ENCODE measurements at regions not wholly inside any gene's neighbourhood (a gene's known extent, or its start where the extent isn't known, plus 50 kb on each side); places are given as distances from the start of the nearest gene placed in this dataset.
"Not testable (repeated sequence)": the region's sequence is repeated elsewhere in the genome, so short reads cannot be mapped to it uniquely, and the experiment has no call there.

GRCh38 chr9:24009322-24009721 is 183.3 kb upstream of the ELAVL2 start:
- Mint-ChIP-seq H3K4me1 (ENCODE audit: low read depth) (no peaks in the 10 kb centered on the region), H3K27ac (no peak overlapping the region), H3K4me3 (no peak overlapping the region), H3K36me3 (ENCODE audit: low read depth) (no peaks in the 10 kb centered on the region), H3K27me3 (ENCODE audit: low read depth) (no peaks in the 10 kb centered on the region), H3K9me3 (peaks cover 24% of the 10 kb centered on the region)

- Mint-ChIP-seq H3K27ac (no peak overlapping the region), H3K4me3 (no peak overlapping the region), H3K27me3 (ENCODE audit: low read depth) (no peaks in the 10 kb centered on the region), H3K4me1 (ENCODE audit: low read depth) (no peaks in the 10 kb centered on the region), H3K36me3 (ENCODE audit: low read depth) (no peaks in the 10 kb centered on the region), H3K9me3 (peaks cover 18% of the 10 kb centered on the region)
Measured at GRCh38 chr9:24007185-24007584, 181.1 kb upstream of the ELAVL2 start.

DNA sequence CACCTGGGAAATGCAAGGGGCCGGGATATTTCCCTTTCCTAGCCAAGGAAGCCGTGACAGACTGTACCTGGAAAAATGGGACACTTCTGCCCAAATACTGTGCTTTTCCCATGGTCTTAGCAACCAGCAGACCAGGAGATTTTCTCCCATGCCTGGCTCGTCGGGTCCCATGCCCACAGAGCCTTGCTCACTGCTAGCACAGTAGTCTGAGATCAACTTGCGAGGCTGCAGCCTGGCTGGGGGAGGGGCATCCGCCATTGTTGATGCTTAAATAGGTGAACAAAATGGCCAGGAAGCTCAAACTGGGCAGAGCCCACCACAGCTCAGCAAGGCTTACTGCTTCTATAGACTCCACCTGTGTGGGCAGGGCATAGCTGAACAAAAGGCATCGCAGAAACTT is 165.8 kb upstream of the ELAVL2 start:
- not testable (repeated sequence) for H3K4me1 Mint-ChIP-seq (ENCODE audit: low read depth); H3K27ac Mint-ChIP-seq; H3K27me3 Mint-ChIP-seq (ENCODE audit: low read depth); H3K36me3 Mint-ChIP-seq (ENCODE audit: low read depth); H3K4me3 Mint-ChIP-seq
- peaks cover 32% of the 10 kb centered on the region for H3K9me3 Mint-ChIP-seq

DNA sequence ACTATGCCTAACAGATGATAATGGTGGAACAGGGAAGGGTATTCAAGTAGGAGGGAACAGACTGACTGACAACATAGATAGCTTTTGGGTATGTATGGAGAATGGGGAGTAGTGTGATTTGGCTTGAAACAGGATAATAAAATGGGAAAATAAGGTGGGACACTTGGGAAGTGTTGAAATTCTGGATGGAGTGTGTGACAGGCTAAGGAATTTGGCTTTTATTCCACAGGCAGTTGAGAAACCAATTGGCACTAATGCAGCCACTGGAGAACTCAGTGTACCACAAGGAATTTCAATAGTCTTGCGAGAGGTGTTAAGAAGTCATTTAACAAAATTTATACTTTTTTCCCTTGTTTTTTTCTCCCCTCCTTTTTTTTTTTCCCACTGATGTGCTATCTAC is 153.5 kb upstream of the ELAVL2 start:
- Mint-ChIP-seq H3K9me3 (peaks cover 38% of the 10 kb centered on the region), H3K4me3 (no peak overlapping the region), H3K27ac (no peak overlapping the region)

DNA sequence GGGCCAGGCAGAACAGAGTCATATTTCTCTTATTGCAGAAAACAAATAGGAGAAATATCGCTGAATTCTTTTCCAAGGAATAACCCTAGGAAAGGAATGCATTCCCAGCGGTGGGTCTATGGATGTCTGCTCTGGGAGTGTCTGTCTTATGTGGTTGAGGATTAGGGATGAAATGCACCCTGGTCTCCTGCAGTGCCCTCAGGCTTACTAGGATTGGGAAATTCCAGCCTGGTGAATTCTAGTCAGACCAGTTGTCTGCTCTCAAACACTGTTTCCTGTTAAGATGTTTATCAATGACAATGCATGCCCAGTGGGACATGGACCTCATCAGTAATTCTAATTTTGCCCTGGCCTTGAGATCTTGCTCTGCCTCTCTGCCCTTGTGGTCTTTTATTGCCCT is 136.1 kb upstream of the ELAVL2 start:
- H3K27me3 Mint-ChIP-seq (ENCODE audit: low read depth), result no peaks in the 10 kb centered on the region
- H3K27ac Mint-ChIP-seq, result no peak overlapping the region
- H3K4me3 Mint-ChIP-seq, result no peak overlapping the region
- no peaks in the 10 kb centered on the region for H3K36me3 Mint-ChIP-seq (ENCODE audit: low read depth)
- peaks cover 33% of the 10 kb centered on the region for H3K9me3 Mint-ChIP-seq
- no peaks in the 10 kb centered on the region for H3K4me1 Mint-ChIP-seq (ENCODE audit: low read depth)

More for the DNA sequence above, 153.5 kb upstream of the ELAVL2 start:
- Mint-ChIP-seq H3K4me1 (ENCODE audit: low read depth) (no peaks in the 10 kb centered on the region), H3K36me3 (ENCODE audit: low read depth) (no peaks in the 10 kb centered on the region), H3K27me3 (ENCODE audit: low read depth) (no peaks in the 10 kb centered on the region)

GRCh38 chr9:23945897-23946296 is 119.9 kb upstream of the ELAVL2 start:
- no peaks in the 10 kb centered on the region for H3K36me3 Mint-ChIP-seq (ENCODE audit: low read depth)
- no peaks in the 10 kb centered on the region for H3K4me1 Mint-ChIP-seq (ENCODE audit: low read depth)
- H3K9me3 Mint-ChIP-seq, result peaks cover 16% of the 10 kb centered on the region

DNA sequence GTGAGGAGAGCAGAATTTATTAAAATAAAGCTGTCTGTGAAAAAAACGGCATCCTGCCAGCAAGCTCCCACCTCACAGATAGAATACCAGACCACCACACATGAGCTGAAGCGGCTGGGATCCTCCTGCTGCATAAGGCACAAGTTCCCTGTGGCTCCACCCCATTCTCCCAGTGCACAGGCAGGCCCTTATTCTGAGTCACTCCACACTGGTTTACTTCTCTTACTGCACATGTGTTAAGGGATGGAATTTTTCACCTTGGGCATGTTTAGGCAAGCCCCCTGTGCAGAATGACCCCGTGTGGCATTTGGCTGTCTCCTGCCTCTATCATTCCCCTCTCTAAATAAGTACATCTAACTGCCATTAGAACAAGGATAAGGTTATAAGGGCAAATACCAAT is 115.0 kb upstream of the ELAVL2 start:
- Mint-ChIP-seq H3K4me1 (ENCODE audit: low read depth) (no peaks in the 10 kb centered on the region), H3K4me3 (no peak overlapping the region), H3K9me3 (peaks cover 20% of the 10 kb centered on the region), H3K36me3 (ENCODE audit: low read depth) (no peaks in the 10 kb centered on the region), H3K27ac (no peak overlapping the region), H3K27me3 (ENCODE audit: low read depth) (no peaks in the 10 kb centered on the region)

More at GRCh38 chr9:23945897-23946296, 119.9 kb upstream of the ELAVL2 start:
- Mint-ChIP-seq H3K27me3 (ENCODE audit: low read depth) (no peaks in the 10 kb centered on the region), H3K4me3 (no peak overlapping the region), H3K27ac (no peak overlapping the region)

- peaks cover 15% of the 10 kb centered on the region for H3K9me3 Mint-ChIP-seq
Measured at GRCh38 chr9:23938908-23939307, 112.9 kb upstream of the ELAVL2 start.

DNA sequence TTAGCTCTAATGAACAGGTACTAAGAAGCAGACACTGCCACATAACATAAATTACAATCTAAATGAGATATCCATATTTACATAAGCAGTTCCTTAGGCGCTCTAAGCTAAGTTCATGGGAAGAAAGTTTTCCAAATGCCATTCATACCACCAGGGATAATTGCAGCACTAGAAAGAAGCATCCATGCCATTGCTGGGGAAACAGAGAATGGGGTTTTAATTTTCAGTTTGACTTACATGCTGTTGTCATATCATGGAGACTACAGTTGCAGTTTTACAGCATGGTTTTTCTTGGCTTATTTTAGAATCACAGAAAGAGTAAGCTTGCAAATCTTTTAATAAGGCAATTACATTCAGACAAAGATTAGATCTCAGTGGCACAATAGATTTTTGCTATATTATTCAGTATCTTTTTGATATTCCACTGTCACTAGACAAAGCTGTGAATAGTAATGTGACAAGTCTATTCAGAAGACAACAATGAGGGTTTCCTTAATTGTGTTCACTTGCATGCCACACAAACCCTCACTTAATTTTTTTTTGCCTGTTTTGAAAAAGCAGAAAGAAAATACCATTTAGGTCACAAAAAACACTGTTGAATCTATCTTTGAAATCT is 108.4 kb upstream of the ELAVL2 start:
- no peaks in the 10 kb centered on the region for H3K36me3 Mint-ChIP-seq (ENCODE audit: low read depth)
- no peak overlapping the region for H3K4me3 Mint-ChIP-seq
- H3K9me3 Mint-ChIP-seq, result peaks cover 4% of the 10 kb centered on the region
- no peak overlapping the region for H3K27ac Mint-ChIP-seq
- H3K4me1 Mint-ChIP-seq (ENCODE audit: low read depth), result no peaks in the 10 kb centered on the region
- H3K27me3 Mint-ChIP-seq (ENCODE audit: low read depth), result no peaks in the 10 kb centered on the region

More at GRCh38 chr9:23938908-23939307, 112.9 kb upstream of the ELAVL2 start:
- Mint-ChIP-seq H3K27me3 (ENCODE audit: low read depth) (no peaks in the 10 kb centered on the region), H3K27ac (no peak overlapping the region), H3K4me1 (ENCODE audit: low read depth) (no peaks in the 10 kb centered on the region), H3K36me3 (ENCODE audit: low read depth) (no peaks in the 10 kb centered on the region), H3K4me3 (no peak overlapping the region)

DNA sequence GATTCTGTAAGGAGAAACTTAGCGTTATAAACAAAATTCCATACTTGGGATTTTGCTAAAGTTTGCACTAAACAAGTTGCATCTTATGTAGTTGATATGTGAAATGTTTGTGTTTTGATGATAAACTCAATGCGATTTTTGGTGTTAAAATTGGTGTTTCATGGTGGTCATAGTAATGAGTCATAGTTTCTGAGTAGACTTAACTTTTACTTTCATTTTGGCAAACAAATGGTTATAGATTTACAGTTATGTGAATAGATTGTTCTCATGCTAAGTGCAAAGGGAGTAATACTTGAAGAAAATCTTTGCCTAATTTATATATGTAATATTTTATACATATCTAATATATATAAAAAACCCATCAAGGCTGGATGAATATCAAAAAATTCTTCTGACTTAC is 107.3 kb upstream of the ELAVL2 start:
- no peaks in the 10 kb centered on the region for H3K36me3 Mint-ChIP-seq (ENCODE audit: low read depth)
- H3K4me1 Mint-ChIP-seq (ENCODE audit: low read depth), result no peaks in the 10 kb centered on the region
- no peak overlapping the region for H3K27ac Mint-ChIP-seq
- peaks cover 3% of the 10 kb centered on the region for H3K9me3 Mint-ChIP-seq
- no peaks in the 10 kb centered on the region for H3K27me3 Mint-ChIP-seq (ENCODE audit: low read depth)
- H3K4me3 Mint-ChIP-seq, result no peak overlapping the region

- no peaks in the 10 kb centered on the region for H3K27me3 Mint-ChIP-seq (ENCODE audit: low read depth)
- no peaks in the 10 kb centered on the region for H3K4me1 Mint-ChIP-seq (ENCODE audit: low read depth)
- no peak overlapping the region for H3K27ac Mint-ChIP-seq
- H3K9me3 Mint-ChIP-seq, result peaks cover 12% of the 10 kb centered on the region
- no peaks in the 10 kb centered on the region for H3K36me3 Mint-ChIP-seq (ENCODE audit: low read depth)
- no peak overlapping the region for H3K4me3 Mint-ChIP-seq
Measured at GRCh38 chr9:23926368-23926767, 100.3 kb upstream of the ELAVL2 start.

DNA sequence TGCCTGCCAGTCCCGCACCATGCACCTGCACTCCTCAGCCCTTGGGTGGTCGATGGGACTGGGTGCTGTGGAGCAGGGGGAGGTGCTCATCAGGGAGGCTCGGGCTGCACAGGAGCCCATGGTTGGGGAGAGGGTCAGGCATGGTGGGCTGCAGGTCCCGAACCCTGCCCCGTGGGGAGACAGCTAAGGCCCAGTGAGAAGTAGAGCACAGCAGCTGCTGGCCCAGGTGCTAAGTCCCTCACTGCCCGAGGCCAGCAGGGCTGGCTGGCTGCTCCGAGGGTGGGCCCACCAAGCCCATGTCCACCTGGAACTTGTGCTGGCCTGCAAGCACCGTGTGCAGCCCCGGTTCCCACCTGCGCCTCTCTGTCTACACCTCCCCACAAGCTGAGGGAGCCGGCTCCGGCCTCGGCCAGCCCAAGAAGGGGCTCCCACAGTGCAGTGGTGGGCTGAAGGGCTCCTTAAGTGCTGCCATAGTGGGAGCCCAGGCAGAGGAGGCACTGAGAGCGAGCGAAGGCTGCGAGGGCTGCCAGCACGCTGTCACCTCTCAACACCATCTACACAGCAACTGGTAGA is 88.5 kb upstream of the ELAVL2 start:
- Mint-ChIP-seq H3K27me3 (ENCODE audit: low read depth) (no peaks in the 10 kb centered on the region), H3K27ac (no peak overlapping the region), H3K9me3 (peaks cover 17% of the 10 kb centered on the region), H3K4me1 (ENCODE audit: low read depth) (no peaks in the 10 kb centered on the region), H3K36me3 (ENCODE audit: low read depth) (no peaks in the 10 kb centered on the region), H3K4me3 (no peak overlapping the region)

- Mint-ChIP-seq H3K4me3 (no peak overlapping the region), H3K4me1 (ENCODE audit: low read depth) (no peaks in the 10 kb centered on the region), H3K27me3 (ENCODE audit: low read depth) (no peaks in the 10 kb centered on the region), H3K27ac (no peak overlapping the region), H3K36me3 (ENCODE audit: low read depth) (no peaks in the 10 kb centered on the region), H3K9me3 (peaks cover 6% of the 10 kb centered on the region)
Measured at GRCh38 chr9:23907343-23907742, 81.3 kb upstream of the ELAVL2 start.

- no peaks in the 10 kb centered on the region for H3K36me3 Mint-ChIP-seq (ENCODE audit: low read depth)
- H3K27me3 Mint-ChIP-seq (ENCODE audit: low read depth), result no peaks in the 10 kb centered on the region
- H3K9me3 Mint-ChIP-seq, result peaks cover 15% of the 10 kb centered on the region
- no peaks in the 10 kb centered on the region for H3K4me1 Mint-ChIP-seq (ENCODE audit: low read depth)
- no peak overlapping the region for H3K27ac Mint-ChIP-seq
- H3K4me3 Mint-ChIP-seq, result no peak overlapping the region
Measured at GRCh38 chr9:23887781-23888180, 61.7 kb upstream of the ELAVL2 start.

All from T-helper 1 cell treated with Interleukin-12 subunit alpha and Interleukin-12 subunit beta and Interleukin-4 antibody, amounts not matched to agents 30 μg/mL and 1 μg/mL, for 36 hours (primary cell).